RCC 7860 (cell line): ENCODE measurements at regions not wholly inside any gene's neighbourhood (a gene's known extent, or its start where the extent isn't known, plus 50 kb on each side); places are given as distances from the start of the nearest gene placed in this dataset.

ENCODE experiments used
- DNase-seq: peaks from one replicate; pipeline ENCODE4 v3.0.0-alpha.2; 2015; ENCODE audit warnings: low spot score
- FAIRE-seq: peaks from 2 replicates; lab custom pipeline; 2012; peaks lifted over from hg19 to GRCh38; lab: Jason Lieb, UNC

DNA sequence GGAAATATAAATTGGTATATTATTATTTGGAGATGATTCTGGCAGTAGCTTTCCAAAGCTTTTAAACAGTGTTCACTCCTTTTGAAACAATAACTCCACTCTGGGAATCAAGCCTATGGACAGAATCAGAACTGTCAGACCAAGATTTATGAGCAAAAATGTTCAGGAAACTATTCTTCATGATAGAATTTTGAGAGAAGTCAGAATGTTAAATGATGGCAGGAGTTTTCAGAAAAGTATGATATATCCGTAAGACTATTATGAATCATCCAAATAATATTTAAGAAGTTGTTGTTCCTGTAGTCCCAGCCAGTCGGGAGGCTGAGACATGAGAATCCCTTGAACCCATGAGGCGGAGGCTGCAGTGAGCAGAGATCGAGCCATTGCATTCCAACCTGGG, 50.5 kb upstream of the ADGRG2 start:
- FAIRE-seq, result no peak
- no peak for DNase-seq

DNA sequence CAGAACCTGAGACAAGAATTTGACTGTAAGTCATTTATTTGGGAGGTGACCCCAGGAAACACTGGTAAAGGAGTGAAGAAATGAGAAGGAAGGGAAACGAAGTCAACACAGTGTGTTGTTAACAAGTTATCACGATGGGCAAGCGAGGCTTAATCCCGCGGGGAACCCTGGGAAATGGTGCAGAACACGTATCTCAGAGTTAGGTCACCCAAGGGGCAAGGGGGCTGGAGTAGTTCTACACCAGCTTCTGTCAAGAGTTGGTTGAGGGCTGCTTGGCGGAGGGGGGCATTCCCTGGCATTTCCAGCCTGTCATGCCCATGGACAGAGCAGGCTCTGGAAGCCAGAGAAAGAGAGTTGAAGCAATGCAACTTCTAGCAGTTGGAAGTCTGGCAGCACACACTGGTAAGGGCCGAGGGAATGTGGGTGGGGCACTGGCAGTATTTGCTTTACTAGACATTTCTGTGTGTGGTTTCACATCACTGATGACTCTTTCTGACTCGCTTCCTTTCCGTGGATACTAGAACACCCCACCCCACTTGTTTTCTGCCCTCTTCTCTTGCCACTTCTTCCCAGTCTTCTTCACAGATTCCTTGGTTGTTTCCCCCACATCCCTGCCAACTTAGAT, 52.2 kb upstream of the ADGRG2 start:
- peak; percentile 83 for FAIRE-seq
- DNase-seq, result peak; percentile 71

DNA sequence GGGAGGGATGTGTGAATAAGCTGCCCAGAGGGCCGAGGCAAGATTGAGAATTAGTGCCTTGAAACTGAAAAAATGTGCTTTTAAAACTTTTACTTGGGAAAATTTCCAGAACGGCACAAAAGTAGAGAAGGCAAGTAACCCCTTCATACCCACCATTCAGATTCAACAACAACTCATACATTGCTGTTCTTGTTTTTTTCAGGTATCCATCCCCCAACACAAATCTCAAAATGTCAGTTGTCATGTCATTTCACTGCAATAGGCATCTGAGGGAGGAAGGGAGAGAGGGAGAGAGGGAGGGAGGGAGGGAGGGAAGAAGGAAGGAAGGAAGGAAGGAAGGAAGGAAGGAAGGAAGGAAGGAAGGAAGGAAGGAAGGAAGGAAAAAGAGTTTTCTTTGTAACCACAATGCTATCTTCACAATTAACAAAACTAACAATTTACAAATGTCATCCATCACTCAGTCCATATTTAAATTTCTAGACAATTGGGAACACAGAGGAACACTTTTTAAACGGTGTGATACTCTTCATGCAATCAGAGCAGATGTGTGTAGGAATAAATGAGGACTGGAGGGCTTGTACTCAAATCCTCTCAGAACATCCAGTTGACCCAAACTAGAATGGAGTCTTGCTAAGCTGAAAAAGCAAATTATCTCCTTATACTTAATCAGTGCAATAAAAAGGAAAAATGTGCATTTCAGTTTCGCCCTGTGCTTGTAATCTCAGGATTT, 54.8 kb upstream of the ADGRG2 start:
- DNase-seq (no peak), FAIRE-seq (no peak)

DNA sequence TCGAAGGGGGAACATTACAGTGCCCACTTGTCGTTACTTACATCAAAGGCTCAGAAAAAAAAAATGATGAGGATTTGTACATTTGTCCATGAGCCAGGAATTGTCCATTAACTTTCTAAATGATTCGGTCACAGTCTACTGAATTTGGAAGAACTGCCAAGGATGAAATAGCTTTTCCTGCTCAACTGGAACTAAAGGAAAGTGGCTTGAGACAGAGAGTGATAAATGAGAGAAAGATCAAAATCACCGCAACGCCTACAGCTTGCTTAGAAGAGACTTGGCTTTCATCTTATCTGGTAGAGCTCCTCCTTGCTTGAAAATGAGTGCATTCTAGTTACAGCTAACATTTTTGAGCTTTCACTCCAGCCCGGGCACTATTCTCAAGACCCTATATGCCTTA, 55.5 kb upstream of the ADGRG2 start:
- DNase-seq (peak; percentile 72), FAIRE-seq (peak; percentile 98)

DNA sequence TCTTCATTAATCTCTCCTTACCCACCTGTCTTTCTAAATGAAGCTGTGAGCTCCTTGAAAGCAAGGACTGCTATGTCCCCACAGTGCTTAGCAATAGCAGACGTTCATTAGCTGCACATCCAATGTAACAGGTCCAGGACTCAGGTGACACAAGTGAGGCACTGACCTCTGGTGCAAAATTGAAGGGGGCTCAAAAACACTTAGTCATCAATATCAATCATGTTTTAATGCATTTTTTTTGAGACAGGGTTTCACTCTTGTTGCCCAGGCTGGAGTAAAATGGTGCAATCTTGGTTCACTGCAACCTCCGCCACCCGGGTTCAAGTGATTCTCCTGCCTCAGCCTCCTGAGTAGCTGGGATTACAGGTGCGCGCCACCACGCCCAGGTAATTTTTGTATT, 56.1 kb upstream of the ADGRG2 start:
- DNase-seq, result no peak
- FAIRE-seq, result no peak

DNA sequence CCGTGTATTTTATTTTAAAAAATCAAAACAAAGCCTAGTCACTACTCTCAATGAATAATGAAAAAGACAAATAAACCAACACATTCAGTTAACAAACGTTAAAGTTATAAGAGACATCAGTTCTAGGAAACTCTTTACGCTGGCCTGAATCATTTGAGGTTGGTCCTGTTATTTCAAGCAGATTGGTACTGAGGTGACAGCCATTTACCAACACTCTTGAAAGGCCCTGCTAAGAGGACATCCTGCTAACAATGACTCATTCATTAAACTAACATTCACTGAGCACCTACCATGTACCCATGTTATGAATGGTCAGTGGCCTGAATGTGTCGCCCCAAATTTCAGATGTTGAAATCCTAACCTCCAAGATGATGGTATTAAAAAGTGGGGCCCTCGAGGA, 57.1 kb upstream of the ADGRG2 start:
- DNase-seq (peak; percentile 3), FAIRE-seq (peak; percentile 54)

DNA sequence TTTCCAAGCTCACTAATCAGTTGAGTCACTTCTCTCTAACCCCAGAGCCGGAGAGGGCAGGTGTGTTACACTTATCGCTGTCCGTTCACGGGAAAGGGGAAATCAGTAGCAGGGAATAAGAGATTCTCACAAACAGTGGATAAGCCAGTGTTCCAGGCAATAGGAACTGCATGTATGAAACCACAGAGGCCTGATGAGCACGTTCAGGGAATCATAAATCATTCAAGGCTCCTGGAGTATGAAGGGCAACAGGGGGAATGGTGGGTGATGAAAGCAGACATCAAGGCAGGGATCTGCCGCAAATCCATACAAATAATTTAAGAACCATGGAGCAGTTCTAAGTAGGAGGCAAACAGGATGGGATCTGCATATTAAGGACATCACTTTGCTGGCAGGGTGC, 59.1 kb upstream of the ADGRG2 start:
- no peak for DNase-seq
- FAIRE-seq, result no peak

DNA sequence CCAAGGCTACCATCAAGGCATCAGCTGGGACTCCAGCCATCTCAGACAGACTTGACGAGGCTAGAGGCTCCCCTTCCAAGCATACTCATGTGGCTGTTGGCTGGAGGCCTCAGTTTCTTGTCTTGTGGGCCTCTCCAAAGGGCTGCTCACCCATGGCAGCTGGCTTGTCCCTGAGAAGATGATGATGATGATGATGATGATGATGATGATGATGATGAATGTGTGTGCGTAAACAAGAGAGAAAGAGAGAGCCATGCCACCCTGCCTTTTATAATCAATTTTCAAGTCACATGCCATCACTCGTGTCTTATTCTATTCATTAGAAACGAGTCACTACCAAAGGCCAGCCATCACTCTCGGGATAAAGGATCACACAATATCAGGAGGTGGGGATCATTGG, 60.5 kb upstream of the ADGRG2 start:
- FAIRE-seq, result no peak

DNA sequence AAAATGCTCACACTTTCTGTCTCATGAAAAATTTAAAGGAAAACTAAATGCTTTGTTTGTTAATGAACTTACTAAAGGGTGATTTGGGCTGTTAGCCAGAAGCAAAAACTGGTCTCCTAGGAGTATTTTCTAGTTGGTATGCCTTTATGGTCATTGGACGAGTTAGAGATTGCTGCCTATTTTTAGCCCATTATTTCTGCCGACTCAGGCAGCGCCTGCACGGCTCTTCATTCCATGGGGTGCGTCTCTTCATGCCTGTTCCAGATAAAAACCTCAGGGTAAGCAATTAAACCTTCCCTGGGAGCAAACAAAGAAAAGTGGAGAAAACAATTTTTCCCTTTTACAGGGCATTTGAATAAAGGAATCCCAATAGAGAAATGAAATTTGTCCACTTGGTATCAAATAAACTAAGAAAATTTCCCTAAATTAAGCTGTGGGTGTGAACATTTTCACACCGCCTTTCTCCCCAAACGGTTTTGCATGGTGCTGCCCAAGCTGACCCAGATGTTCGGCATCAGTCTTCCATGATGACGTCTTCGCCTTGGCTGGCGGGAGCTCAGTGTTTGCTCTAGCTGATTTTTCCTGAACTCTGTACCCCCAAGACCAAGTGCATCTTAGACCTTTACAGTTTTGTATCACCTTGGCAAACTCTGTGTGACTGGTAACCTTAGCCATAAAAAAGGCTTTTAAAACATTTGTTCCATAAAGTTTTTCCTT, 61.7 kb upstream of the ADGRG2 start:
- FAIRE-seq (no peak), DNase-seq (no peak)

More for the DNA sequence above, 60.5 kb upstream of the ADGRG2 start:
- no peak for DNase-seq

DNA sequence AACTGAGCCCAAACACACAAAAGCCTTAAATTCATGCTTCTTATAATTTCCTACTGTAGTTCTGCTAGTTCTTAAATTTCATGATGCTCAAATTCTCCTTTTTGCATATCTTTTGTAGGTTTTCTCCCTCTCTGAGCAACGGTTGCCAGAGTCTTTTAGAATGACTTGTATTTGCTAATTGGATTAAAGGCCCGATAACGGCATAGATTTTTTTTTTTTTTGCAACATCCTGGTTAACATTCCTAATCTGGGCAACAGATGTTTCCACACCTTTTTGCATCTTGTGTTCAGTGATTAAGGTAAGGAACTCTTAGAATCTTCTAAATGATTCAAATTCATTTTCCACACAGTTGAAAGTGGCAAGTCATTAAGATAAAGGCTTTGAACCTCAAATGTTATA, 66.3 kb upstream of the ADGRG2 start:
- FAIRE-seq (no peak), DNase-seq (no peak)

DNA sequence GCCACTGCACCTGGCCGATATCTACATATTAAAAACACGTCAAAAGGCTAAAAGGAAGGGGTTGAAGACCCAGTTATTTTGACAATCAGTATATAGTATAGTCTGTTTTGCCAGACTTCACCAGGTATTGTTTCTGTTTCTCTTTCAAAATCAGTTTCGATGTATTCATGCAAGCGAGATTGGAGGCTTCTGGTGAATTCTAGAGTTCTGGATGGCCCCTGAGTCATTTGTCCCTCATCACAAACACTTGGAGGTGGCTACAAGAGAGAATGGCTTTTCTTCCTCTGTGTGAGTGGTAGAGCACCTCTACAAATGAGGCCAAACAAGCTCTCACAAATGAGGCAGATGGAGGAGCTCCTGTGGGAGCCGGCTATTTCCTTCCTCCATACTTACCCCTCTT, 68.6 kb upstream of the ADGRG2 start:
- FAIRE-seq (no peak), DNase-seq (no peak)

DNA sequence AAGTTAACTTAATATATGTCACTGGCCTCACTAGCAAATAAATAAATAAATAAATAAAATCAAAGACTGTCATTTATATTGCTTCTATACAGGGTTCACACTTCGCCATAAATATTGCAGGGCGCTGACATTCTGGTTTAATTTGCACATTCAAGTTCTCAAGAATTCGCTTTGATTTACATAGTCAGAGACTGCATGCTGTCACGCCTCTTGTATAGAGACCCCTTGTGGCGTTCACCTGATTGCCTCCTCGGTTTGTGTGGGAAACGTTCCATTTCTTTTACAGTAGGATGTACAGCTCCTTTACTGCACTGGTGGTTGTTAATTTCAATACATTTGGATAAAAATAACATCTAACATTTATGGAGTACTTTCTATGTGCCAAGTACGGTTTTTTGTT, 71.3 kb upstream of the ADGRG2 start:
- FAIRE-seq, result no peak
- DNase-seq, result no peak

DNA sequence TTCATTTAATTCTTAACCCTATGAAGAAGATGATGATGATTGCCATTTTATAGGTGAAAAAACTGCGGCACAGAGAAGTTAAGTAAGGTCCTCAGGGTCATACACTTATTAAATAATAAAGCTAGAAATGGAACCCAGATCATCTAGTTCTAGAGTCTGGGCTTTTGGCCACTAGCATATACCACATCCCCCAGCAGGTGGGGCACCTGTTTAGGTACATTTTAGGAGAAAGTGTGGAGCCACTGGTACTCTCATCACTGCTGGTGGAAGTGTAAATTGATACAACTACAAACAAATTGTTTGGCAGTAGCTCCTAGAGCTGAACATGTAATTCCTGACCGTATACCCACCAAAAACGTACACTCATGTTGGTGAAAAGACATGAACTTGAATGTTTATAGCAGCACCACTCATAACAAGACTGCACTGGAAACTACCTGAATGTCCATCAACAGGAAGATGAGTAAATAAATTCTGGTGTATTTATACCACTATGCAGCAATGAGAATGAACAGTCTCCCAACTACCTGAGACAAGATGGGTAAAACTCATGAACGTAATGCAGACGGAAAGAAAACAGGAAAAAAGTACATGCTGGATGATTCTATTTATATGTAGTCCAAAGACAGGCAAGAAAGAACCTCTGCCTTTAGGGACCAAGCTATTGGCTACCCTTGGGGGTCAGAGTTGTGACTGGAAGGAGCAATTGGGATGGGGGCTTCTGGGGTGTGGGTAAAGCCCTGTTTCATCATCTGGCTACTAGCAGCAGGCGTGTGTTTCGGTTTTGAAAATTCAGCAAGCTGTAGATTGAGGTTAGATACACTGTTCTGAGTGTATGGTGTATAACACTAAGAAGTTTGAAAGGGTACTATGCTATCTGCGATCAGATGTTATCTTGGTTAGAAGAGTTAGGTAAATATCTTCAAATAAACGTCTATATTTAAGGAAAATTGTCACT, 72.3 kb upstream of the ADGRG2 start:
- no peak for FAIRE-seq
- no peak for DNase-seq

DNA sequence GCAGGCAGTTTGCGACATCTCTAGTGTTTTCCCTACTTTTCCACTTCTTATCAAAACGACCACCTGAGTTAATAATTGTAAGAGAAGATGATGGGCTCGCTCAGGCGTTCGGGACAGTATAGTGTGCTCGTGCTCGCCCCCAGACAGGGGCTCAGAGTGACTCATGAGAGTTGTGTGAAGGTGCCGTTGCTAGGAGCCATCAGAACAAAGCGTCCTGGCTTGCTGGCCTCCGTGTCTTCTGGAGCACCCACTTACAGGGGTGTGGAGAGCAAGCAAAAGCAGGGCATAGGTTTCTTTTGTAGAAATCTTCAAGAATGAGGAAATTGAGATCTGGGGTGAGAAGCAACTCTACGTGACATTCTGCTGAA, 73.0 kb upstream of the ADGRG2 start:
- no peak for DNase-seq
- no peak for FAIRE-seq

DNA sequence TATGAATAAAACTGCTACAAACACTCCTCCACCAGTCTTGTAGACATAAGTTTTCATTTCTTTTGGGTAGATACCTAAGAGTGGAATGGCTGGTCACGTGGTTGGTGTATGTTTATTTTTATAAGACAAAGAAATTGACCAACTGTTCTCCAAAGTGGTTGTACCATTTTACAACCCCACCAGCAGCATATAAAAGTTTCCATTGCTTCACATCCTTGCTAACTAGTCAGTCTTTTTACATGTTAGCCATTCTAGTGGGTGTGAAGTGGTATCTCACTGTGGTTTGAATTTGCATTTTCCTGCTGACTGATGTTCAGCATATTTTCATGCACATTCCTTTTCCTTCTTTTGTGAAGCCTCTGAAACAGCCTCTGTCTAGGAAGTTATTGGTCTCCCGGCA, 76.2 kb upstream of the ADGRG2 start:
- DNase-seq (no peak), FAIRE-seq (no peak)

DNA sequence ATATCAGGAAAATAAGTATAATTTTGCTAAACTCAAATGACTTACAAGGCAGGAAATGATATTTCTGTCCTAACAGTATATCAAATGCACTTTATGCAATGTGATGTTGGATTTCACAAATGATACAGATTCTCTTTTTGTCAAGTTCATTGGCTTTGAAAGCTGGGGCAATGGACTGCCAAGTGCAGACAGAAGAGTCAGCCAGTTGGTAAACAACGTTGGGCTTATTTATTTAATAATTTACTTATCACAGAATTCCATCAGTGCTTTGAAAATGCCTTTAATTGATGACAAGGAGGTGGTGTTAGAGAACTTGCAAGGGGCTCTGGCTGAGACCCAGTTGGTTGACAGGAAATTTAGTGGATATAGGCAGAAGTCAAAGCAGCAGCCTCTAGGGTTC, 79.9 kb upstream of the ADGRG2 start:
- DNase-seq (no peak), FAIRE-seq (no peak)

DNA sequence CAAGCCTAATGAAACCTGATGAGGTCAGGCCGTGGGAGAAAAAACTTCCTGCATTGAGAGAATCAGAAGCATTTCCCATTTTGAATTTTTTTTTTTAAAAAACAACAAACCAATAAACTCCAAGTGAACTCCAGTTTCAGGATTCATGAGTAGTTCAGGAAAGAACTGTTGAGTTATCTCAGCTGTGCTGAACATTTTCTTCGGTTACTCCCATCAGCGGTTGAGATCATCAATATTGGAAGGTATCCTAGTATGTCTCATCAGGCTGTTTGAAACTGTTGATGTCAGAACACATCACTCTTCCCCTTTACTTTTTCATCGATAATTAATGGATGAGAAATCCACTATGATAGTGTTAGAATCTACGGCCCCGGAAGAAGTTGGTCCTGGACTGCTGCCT, 82.4 kb upstream of the ADGRG2 start:
- no peak for FAIRE-seq
- no peak for DNase-seq

DNA sequence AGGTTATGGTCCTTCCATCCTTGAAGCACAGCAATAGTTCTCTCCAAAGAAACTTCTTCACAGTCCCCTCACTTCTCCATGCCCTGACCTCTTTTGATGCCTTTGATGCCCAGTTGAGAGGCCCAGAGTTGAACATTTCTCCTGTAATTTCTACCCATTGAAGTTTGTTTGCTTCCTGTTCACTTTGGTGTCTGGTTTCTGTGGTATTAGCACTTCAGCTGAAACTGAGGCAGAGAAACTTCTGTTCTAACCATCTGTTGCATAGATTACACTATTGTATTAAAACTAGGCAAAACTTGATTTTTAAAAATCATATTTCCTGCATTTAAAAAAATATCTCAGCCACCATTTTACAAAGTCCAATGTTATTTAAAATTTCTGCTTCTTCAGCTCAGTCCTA, 89.8 kb upstream of the ADGRG2 start:
- DNase-seq, result no peak
- FAIRE-seq, result no peak

DNA sequence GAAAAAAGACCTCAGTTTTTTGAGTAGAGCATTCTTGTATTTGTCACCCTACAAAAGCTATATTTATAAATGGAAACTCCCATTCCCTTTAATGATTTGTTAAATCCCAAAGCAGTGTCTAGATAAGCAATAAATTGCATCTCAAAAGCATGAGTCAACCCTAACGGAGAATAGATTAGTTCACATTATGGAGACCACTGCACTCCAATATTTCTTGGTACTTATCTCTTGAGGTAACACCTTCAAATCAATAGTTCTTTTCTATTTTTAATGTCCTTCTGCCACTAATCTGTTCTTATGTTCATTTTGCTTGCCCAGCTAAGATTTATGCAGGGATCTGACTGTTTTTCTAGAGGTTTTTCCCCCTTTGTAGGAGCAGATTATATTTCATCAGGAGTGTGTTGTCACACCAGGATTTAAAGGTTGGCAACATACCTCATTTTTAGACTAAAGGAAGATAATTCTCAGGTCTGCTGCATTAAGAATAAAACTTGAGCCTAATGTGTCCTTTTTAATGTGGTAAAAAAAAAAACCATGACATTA, 91.4 kb upstream of the ADGRG2 start:
- no peak for DNase-seq
- no peak for FAIRE-seq

DNA sequence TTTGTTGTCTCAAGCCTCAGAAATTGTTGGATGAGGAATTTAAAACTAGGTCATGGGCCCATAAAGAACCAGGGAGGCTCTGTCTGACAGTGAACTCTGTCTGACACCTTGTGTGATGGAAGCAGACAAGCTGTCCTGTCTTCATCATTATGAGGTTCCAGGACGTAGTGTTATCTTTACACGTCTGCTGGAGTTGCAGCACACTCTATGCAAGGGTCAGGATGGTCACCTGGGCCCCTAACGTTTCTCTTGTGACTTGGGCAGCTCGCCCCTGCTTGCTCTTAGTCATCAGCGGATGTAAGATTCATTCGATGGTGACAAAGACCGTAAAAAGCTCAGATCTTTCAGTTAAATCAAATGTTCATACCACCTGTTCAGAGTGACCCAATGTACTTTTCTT, 92.0 kb upstream of the ADGRG2 start:
- DNase-seq (no peak), FAIRE-seq (no peak)

DNA sequence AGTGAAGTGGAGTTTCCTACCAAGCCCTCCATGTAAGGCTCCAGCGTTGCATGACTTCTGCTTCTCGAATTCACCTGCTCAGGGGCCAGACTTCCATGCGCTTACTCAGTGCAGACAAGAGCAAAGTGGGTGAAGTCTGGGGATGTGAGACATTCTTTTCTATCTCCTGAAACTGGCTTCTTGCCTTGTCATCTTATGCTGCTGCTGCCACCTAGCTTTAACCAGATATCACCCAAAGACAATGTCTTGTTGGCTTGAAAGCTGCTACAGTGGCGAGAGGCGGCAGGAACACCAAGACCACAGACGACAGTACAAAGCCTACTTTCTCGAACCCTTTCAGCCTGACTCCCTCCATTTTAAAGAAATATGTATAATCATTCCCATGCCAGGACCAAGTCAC, 103.6 kb upstream of the ADGRG2 start:
- DNase-seq (peak; percentile 37), FAIRE-seq (no peak)
